ENCODE measurements at regions not wholly inside any gene's neighbourhood (a gene's known extent, or its start where the extent isn't known, plus 50 kb on each side); places are given as distances from the start of the nearest gene placed in this dataset.
"Not testable (repeated sequence)": the region's sequence is repeated elsewhere in the genome, so short reads cannot be mapped to it uniquely, and the experiment has no call there.

- intact Hi-C loops (cut with DNase I): no loop called here
Observed at GRCh38 chr5:162870966-162871365, 566.4 kb upstream of the CCNG1 start.

GRCh38 chr5:162882629-162883028 lies 554.8 kb upstream of the CCNG1 start:
- DNase-seq: no peak
- intact Hi-C loops (cut with DNase I): no loop called here

More at GRCh38 chr5:162870966-162871365, 566.4 kb upstream of the CCNG1 start:
- no peak for DNase-seq

GRCh38 chr5:162886717-162887116 lies 550.7 kb upstream of the CCNG1 start:
- intact Hi-C loops (cut with DNase I): no loop called here
- no peak for DNase-seq

- DNase-seq: no peak
- intact Hi-C loops (cut with DNase I): no loop called here
Observed at GRCh38 chr5:162888268-162888667, 549.1 kb upstream of the CCNG1 start.

GRCh38 chr5:162911873-162912272 lies 525.5 kb upstream of the CCNG1 start:
- DNase-seq: no peak
- intact Hi-C loops (cut with DNase I): no loop called here

GRCh38 chr5:162916368-162916767 lies 521.0 kb upstream of the CCNG1 start:
- DNase-seq: no peak
- intact Hi-C loops (cut with DNase I): no loop called here

GRCh38 chr5:162929104-162929503 lies 508.3 kb upstream of the CCNG1 start:
- DNase-seq: no peak
- intact Hi-C loops (cut with DNase I): no loop called here

GRCh38 chr5:162931501-162931900 lies 505.9 kb upstream of the CCNG1 start:
- intact Hi-C loops (cut with DNase I): no loop called here
- DNase-seq: peak in 20 of 42 donors; percentile 1 to 68 (median 16)

- intact Hi-C loops (cut with DNase I): no loop called here
- DNase-seq: no peak
Observed at GRCh38 chr5:162939991-162940390, 497.4 kb upstream of the CCNG1 start.

GRCh38 chr5:162948677-162949076 lies 488.7 kb upstream of the CCNG1 start:
- no peak for DNase-seq
- intact Hi-C loops (cut with DNase I): no loop called here

GRCh38 chr5:162956570-162956969 lies 480.8 kb upstream of the CCNG1 start:
- DNase-seq: no peak
- intact Hi-C loops (cut with DNase I): no loop called here

GRCh38 chr5:162964144-162964543 lies 473.3 kb upstream of the CCNG1 start:
- intact Hi-C loops (cut with DNase I); DNase-seq: not testable (repeated sequence)

GRCh38 chr5:162990063-162990462 lies 447.3 kb upstream of the CCNG1 start:
- DNase-seq: no peak
- intact Hi-C loops (cut with DNase I): no loop called here

- DNase-seq: no peak
- intact Hi-C loops (cut with DNase I): no loop called here
Observed at GRCh38 chr5:162990856-162991497, 446.4 kb upstream of the CCNG1 start.

GRCh38 chr5:162995568-162995967 lies 441.8 kb upstream of the CCNG1 start:
- intact Hi-C loops (cut with DNase I): no loop called here
- DNase-seq: no peak

- DNase-seq: no peak
- intact Hi-C loops (cut with DNase I): no loop called here
Observed at GRCh38 chr5:162996053-162996452, 441.3 kb upstream of the CCNG1 start.

GRCh38 chr5:163005949-163006348 lies 431.4 kb upstream of the CCNG1 start:
- DNase-seq: peak in 2 of 42 donors; percentile 7
- intact Hi-C loops (cut with DNase I): no loop called here

GRCh38 chr5:163022582-163023128 lies 414.7 kb upstream of the CCNG1 start:
- intact Hi-C loops (cut with DNase I): no loop called here
- DNase-seq: no peak

- intact Hi-C loops (cut with DNase I): no loop called here
- DNase-seq: no peak
Observed at GRCh38 chr5:163023846-163024245, 413.5 kb upstream of the CCNG1 start.

- DNase-seq: no peak
- intact Hi-C loops (cut with DNase I): no loop called here
Observed at GRCh38 chr5:163024936-163025335, 412.5 kb upstream of the CCNG1 start.

GRCh38 chr5:163033656-163034055 lies 403.7 kb upstream of the CCNG1 start:
- DNase-seq: no peak
- intact Hi-C loops (cut with DNase I): no loop called here
